HG03558 (cell line): ENCODE measurements at regions not wholly inside any gene's neighbourhood (a gene's known extent, or its start where the extent isn't known, plus 50 kb on each side); places are given as distances from the start of the nearest gene placed in this dataset.
"Not testable (repeated sequence)": the region's sequence is repeated elsewhere in the genome, so short reads cannot be mapped to it uniquely, and the experiment has no call there.

ENCODE experiments used
- ATAC-seq: cut with Tn5 transposase; IDR thresholded peaks from one replicate; pipeline ENCODE4 v1.9.1; 2021; ENCODE audit warnings: moderate number of reproducible peaks; ENCODE audit not compliant: unreplicated experiment; ENCODE audit errors: extremely low read depth

DNA sequence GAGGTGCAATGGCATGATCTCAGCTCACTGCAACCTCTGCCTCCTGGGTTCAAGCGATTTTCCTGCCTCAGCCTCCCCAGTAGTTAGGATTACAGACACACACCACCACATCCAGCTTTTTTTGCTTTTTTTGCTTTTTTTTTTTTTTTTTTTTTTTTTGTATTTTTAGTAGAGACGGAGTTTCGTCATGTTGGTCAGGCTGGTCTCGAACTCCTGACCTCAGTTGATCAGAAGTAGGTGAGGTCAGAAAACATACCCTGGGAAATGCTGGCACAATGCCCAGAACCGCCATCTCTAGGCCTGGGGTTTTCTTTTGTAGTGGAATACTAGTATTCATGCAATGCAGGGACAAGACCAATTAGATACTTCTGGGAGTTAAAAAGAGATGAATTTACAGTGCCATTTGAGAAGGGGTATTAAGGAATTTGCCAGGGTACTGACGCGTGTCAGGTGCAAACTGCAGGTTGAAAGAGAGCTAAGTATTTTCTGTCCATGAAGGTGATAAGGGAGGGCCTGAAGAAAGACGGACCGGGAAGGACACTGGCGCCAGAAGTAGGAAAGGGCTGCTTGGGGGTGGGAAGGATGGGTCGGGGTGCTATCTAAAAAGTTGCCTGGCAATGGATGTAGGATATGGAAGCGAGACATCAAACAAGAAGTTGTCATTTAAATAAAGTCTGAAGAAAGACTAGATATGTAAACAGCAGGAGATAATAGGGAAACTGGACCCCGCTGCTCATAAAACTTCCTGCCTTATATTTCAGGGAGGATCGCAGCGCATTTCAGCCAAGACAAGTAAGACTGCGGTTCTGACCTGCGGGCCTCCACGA lies 95.8 kb downstream of the PPIAL4G start:
- ATAC-seq = not testable (repeated sequence)

DNA sequence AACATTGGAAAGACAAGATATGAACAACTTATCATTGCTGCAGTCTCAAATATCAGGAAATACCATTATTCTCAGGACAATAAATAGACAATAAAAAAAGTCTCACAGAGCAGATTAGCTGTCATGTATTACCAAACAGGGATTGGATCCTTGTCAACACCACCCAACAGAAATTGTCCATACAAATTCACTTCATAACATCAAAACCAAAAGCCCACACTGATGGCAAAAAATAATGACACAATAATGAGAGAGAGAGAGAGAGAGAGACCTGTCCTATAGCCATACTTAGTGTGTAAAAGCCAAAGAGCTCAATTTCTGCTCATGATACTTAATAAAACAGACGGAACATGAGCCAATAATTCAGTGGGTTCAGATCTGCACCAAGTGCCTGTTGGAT lies 96.5 kb downstream of the PPIAL4G start:
- no peak for ATAC-seq

- ATAC-seq = not testable (repeated sequence)
Measured at GRCh38 chr1:148386031-148386398, 97.1 kb downstream of the PPIAL4G start.

DNA sequence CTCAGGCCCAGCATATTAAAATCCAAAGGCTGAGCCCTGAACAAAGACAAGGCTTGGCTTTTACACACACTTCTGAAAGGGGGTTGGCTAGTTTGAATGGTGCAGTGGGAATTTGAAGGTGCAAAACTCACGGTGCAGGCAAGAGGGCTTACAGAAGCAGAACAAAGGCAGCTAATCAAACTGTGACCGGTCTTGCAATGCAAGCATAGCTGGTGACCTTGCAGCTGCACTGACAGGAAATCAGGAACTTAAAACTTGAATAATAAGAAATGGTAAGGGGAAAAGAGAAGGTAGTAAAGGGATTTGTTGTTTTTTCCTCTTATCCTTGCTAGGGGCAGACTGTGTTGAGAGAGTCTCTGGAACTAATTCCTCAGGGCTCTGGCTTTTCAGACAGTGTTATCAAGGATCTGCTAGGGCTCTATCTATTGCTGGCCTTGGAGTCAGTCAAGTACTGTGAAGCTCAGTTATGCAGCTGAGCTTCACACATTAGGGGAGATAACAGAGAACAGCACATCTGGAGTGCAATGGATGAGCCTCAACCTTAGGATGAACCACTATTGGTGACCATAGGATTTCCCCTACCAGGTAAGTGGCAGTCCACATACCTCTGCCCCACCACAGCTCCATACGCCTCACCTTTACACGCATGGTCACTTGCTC lies 97.6 kb downstream of the PPIAL4G start:
- ATAC-seq = no peak

DNA sequence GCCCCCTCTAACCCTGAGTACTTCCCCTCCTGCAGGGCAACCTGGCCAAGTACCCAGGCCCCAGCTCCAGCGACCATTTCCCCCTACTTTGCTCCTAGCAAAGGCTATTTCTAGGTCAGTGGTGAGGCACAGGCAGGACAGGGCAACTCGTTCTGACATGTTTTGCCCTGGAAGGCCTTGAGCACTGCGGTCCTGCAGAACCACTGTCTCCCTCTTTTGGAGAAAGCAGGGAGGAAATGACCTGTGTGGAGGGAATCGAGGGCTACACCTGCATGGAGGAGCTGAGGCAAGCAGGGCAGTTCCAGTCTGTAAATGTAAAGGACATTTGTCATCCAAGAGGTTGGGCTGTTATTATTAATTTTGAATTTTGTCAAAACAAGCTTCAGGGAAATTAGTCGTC lies 99.1 kb downstream of the PPIAL4G start:
- no peak for ATAC-seq

DNA sequence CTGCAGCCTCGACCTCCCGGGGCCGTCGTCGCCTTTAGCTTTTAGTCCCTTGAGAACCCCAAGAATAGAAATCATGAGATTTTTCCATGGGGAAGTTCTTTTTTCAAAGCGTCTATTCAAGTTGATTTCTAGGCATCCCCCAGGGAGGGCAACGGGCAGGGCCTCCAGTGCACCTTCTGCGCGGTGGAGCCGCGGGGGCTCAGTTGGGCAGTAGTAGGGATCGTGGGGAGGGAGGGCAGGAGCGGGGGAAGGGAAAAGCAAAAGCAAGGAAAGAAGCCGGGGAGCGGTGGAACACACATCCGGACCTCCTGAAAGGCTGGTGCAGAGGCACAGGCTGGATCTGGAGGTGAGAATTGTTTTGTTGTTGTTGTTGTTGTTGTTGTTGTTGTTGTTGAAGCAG lies 103.4 kb downstream of the PPIAL4G start:
- ATAC-seq = no peak

DNA sequence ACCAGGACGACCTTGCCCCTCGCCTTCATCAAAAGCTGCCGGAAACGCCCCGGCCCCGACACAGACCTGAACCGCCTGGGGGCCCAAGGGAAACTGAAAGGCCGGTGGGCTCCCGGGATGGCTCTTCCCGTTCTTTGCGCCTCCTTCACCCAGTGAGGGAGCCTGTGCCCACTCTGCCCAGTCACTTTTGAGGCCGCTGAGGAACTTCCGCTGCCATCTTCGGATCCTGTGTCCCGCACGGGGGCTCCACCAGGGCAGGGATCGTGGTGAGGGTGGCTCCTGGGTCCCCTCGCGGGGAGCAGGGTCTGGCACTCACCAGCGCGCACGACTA lies 104.0 kb downstream of the PPIAL4G start:
- ATAC-seq = no peak

DNA sequence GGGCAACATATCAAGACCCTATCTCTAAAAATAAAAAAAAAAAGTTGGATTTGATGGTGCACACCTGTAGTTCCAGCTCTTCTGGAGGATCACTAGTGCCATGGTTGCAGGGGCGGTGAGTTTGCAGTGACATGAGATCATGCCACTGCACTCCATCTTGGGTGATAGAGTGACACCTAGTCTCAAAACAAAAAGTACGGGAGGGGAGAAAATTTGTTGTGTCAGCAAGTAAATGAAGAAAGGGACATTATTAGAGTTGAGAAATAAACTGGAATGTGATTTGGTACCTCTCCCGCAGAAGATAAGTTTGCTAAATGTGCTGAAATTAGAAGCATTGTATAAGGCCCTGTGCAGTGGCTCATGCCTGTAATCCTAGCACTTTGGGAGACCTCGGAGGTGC lies 105.1 kb downstream of the PPIAL4G start:
- not testable (repeated sequence) for ATAC-seq

- not testable (repeated sequence) for ATAC-seq
Measured at GRCh38 chr1:148377045-148377444, 106.1 kb downstream of the PPIAL4G start.

- ATAC-seq = no peak
Measured at GRCh38 chr1:148374101-148374500, 109.0 kb downstream of the PPIAL4G start.

DNA sequence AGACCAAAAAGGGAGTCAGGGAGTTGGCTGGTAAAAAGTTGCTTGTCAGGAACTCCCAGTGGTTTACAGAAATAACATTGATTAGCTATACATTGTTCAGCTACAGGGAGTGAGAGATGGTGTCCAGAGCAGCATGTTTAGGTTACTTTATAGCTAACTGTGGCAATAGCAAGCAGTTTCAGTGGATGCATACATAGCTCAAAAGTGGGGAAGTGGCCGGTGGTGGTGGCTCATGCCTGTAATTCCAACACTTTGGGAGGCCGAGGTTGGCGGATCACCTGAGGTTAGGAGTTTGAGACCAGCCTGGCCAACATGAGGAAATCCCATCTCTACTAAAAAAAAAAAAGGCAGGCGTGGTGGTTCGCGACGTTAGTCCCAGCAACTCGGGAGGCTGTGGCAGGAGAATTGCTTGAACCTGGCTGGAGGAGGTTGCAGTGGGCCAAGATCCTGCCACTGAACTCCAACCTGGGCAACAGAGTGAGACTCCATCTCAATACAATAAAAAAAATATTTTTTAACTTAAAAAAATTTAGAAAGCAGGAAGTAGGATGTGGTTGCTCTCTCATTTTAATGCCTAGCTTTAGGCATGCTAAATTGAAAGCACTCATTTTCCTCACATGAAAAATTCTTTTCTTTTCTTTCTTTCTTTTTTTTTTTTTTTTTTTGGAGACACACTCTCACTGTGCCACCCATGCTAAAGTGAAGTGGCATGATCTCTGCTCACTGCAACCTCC lies 109.7 kb downstream of the PPIAL4G start:
- ATAC-seq = no peak

GRCh38 chr1:148372731-148373130 lies 110.4 kb downstream of the PPIAL4G start:
- ATAC-seq = no peak

- not testable (repeated sequence) for ATAC-seq
Measured at GRCh38 chr1:148372051-148372726, 110.9 kb downstream of the PPIAL4G start.

- ATAC-seq = not testable (repeated sequence)
Measured at GRCh38 chr1:148371551-148371994, 111.5 kb downstream of the PPIAL4G start.

- ATAC-seq = not testable (repeated sequence)
Measured at GRCh38 chr1:148370661-148371060, 112.4 kb downstream of the PPIAL4G start.

- no peak for ATAC-seq
Measured at GRCh38 chr1:148367596-148367995, 115.5 kb downstream of the PPIAL4G start.

GRCh38 chr1:148366136-148366753 lies 116.9 kb downstream of the PPIAL4G start:
- ATAC-seq = not testable (repeated sequence)

DNA sequence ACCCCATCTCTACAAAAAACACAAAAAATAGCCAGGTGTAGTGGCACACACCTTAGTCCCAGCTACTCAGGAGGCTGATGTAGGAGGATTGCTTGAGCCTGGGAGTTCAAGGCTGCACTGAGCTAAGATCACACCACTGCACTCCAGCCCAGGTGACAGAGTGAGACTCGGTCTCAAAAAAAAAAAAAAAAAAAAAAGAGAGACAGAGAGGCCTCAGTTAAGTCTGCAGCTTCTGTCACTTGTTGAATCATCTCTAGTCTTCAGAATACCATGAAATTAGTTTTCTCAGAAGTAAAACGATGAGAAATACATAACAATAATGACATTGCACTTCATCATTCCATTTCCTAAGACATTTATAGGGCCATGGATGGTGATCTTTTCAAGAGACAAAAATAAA lies 118.0 kb downstream of the PPIAL4G start:
- not testable (repeated sequence) for ATAC-seq

DNA sequence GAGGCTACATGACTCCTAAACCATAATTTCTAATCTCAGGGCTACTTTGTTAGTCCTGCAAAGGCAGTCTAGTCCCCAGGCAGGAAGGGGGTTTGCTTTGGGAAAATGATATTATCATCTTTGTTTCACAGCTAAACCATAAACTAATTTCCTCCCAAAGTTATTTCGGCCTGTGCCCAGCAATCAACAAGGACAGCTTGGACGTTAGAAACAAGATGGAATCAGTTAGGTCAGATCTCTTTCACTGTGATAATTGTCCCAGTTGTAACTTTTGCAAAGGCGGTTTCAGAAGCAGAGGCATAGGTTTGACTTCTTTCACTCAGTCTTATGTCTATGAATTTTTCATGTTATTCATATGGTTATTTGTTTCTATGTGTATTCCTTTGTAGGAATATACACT lies 119.1 kb downstream of the PPIAL4G start:
- ATAC-seq = not testable (repeated sequence)

DNA sequence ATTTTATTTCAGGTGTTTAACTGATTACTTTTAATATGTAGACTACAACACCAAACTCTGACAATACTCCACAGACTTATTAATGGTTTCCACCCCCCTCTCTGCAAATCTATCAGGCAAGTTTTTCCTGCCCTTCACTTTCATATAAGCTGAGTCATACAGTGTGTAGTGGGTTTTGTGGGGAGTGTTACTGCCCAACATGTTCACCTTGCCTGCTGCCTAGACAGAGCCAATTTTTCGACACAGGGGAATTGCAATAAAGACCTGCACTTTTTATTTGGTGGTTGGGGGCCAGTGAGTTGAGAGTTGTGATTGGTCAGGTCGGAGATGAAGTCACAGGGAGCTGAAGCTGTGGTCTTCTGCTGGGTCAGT lies 119.7 kb downstream of the PPIAL4G start:
- no peak for ATAC-seq
